Upper lobe of left lung (tissue), 4 donors: ENCODE measurements at regions not wholly inside any gene's neighbourhood (a gene's known extent, or its start where the extent isn't known, plus 50 kb on each side); places are given as distances from the start of the nearest gene placed in this dataset.
"Not testable (repeated sequence)": the region's sequence is repeated elsewhere in the genome, so short reads cannot be mapped to it uniquely, and the experiment has no call there.

Source experiments
- CTCF ChIP-seq, 6 experiments: fragments of 450-650 bp in 4 of 6; fragments of 200-600 bp in 2 of 6; sonication (generic) in 2 of 6; IDR thresholded peaks; one replicate each; pipeline ENCODE4 v1.5.1; 2016 to 2019; ENCODE audit warnings: antibody characterized with exemption in 6 of 6
- EP300 ChIP-seq, 4 donors: sonication (generic); formaldehyde crosslinking; IDR thresholded peaks; one replicate each; pipeline ENCODE4 v1.5.1; 2017; ENCODE audit warnings: antibody characterized with exemption in 4 of 4, control low read depth in 2 of 4
- POLR2A ChIP-seq, 4 donors: fragments of 450-650 bp; IDR thresholded peaks; one replicate each; pipeline ENCODE4 v1.5.1; 2016 to 2017; ENCODE audit warnings: antibody characterized with exemption in 4 of 4, mild to moderate bottlenecking in 2 of 4

GRCh38 chr1:120531455-120531854 lies 116.6 kb downstream of the NBPF8 start:
- TF ChIP-seq CTCF, POLR2A, EP300 (IDR thresholded peaks at IDR 0.05): not testable (repeated sequence)
